ENCODE measurements at regions not wholly inside any gene's neighbourhood (a gene's known extent, or its start where the extent isn't known, plus 50 kb on each side); places are given as distances from the start of the nearest gene placed in this dataset.

- H3K4me3 ChIP-seq (replicated peaks in 1 of 3; ENCODE audit: insufficient read depth in 1 of 3, low read depth in 2 of 3, low read length in 3 of 3): no peak overlapping the region
- H3K9ac ChIP-seq (ENCODE audit: insufficient read depth, low read depth, low read length): no peak overlapping the region
- no peak overlapping the region for H3K4me2 ChIP-seq (ENCODE audit: low read depth, low read length)
- BruUV-seq (replicated peaks): no TSS peak
- H3K27me3 ChIP-seq (ENCODE audit: control insufficient read depth in 1 of 2, insufficient read depth in 2 of 2, low read length in 2 of 2): no peaks in the 10 kb centered on the region
- no peaks in the 10 kb centered on the region for H4K20me1 ChIP-seq (ENCODE audit: insufficient read depth, low read length)
- H3K4me1 ChIP-seq (ENCODE audit: insufficient read depth, low read length): no peaks in the 10 kb centered on the region
- FAIRE-seq (no peak), DNase-seq (ENCODE audit: low spot score) (no peak), ATAC-seq (no peak)
- no peak overlapping the region for H3K27ac ChIP-seq (ENCODE audit: extremely low read length, insufficient read depth, low read length)
- intact Hi-C loops (cut with micrococcal nuclease; ENCODE audit: unreplicated experiment): no loop called here
- H3K9me3 ChIP-seq (ENCODE audit: low read length): peaks cover 46% of the 10 kb centered on the region
- POLR2A ChIA-PET: no interaction called here
- H2AFZ ChIP-seq (ENCODE audit: low read length): no peak overlapping the region
- in situ Hi-C loops (cut with HindIII; ENCODE audit: extremely low pct_ligation_motif_present, low pct_unique_long_range_greater_than_20kb): no loop called here
- no peaks in the 10 kb centered on the region for H3K79me2 ChIP-seq (ENCODE audit: insufficient read depth, low read length)
- 0% methylated on average over 1 of the region's 1 CpG for WGBS (ENCODE audit: low lambda C conversion rate)
- no peak for TF ChIP-seq KDM5B (CRISPR knock-in tag; IDR thresholded peaks at IDR 0.05; ENCODE audit: borderline replicate concordance)
- no peak for TF ChIP-seq KLF16 (CRISPR knock-in tag; IDR thresholded peaks at IDR 0.05)
- TF ChIP-seq ATF6 (CRISPR knock-in tag; conservative IDR thresholded peaks at IDR 0.05): no peak
- TF ChIP-seq TCF12 (IDR thresholded peaks at IDR 0.05): no peak
- no peak for TF ChIP-seq TCF12 (CRISPR knock-in tag; IDR thresholded peaks at IDR 0.05)
- no peak for TF ChIP-seq KLF6 (CRISPR knock-in tag; IDR thresholded peaks at IDR 0.05)
- no peak for TF ChIP-seq FOXJ3 (CRISPR knock-in tag; IDR thresholded peaks at IDR 0.05; ENCODE audit: borderline replicate concordance)
- TF ChIP-seq SMARCC2 (IDR thresholded peaks at IDR 0.05): no peak
- TF ChIP-seq ZNF710 (CRISPR knock-in tag; IDR thresholded peaks at IDR 0.05; ENCODE audit: borderline replicate concordance): no peak
- TF ChIP-seq ARNT (IDR thresholded peaks at IDR 0.05): no peak
- TF ChIP-seq MAZ (IDR thresholded peaks at IDR 0.05; ENCODE audit: borderline replicate concordance, low read depth, low read length): no peak
- TF ChIP-seq MAZ (CRISPR knock-in tag; IDR thresholded peaks at IDR 0.05; ENCODE audit: low read depth): no peak
- no peak for TF ChIP-seq ZBTB44 (CRISPR knock-in tag; IDR thresholded peaks at IDR 0.05)
- no peak for TF ChIP-seq ZFP37 (CRISPR knock-in tag; IDR thresholded peaks at IDR 0.05; ENCODE audit: borderline replicate concordance)
- TF ChIP-seq ZNF335 (CRISPR knock-in tag; IDR thresholded peaks at IDR 0.05): no peak
- TF ChIP-seq TBX3 (IDR thresholded peaks at IDR 0.05; ENCODE audit: borderline replicate concordance): no peak
- no peak for TF ChIP-seq ZNF460 (CRISPR knock-in tag; IDR thresholded peaks at IDR 0.05; ENCODE audit: borderline replicate concordance)
- H3K36me3 ChIP-seq (replicated peaks in 1 of 2; ENCODE audit: control insufficient read depth in 1 of 2, insufficient read depth in 2 of 2, low read length in 2 of 2): no peaks in the 10 kb centered on the region
- CTCF ChIA-PET (ENCODE audit: low intra/inter-chr PET ratio, low total read pairs): no interaction called here
Observed at GRCh38 chr9:25353783-25354182, 324.5 kb downstream of the TUSC1 start.

All from HepG2 (cell line).